NCI-H1694 (cell line): ENCODE measurements at regions not wholly inside any gene's neighbourhood (a gene's known extent, or its start where the extent isn't known, plus 50 kb on each side); places are given as distances from the start of the nearest gene placed in this dataset.
"Not testable (repeated sequence)": the region's sequence is repeated elsewhere in the genome, so short reads cannot be mapped to it uniquely, and the experiment has no call there.

Experiments
- DNase-seq: peaks from one replicate; lab custom pipeline; 2025; lab: John Stamatoyannopoulos, UW

DNA sequence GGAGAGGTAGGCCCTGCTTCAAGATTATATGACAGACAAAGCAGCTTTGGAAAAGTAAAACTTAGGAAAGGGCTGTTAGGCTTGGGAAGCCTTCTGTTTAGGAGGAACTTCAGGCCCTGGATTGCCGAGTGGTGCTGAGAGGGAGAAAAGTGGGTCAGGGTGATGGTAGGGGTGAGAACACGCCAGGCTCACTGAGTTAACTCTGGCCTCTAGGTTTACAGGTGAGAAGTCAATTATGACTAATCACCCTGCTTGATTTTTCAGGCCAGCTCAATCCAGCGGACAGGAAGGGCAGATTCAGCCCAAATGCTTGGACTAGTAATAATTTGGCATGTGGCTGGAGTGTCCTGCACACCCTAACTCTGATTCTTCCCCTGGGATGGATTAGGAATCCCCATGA, 365.1 kb upstream of the LMCD1 start:
- no peak for DNase-seq

DNA sequence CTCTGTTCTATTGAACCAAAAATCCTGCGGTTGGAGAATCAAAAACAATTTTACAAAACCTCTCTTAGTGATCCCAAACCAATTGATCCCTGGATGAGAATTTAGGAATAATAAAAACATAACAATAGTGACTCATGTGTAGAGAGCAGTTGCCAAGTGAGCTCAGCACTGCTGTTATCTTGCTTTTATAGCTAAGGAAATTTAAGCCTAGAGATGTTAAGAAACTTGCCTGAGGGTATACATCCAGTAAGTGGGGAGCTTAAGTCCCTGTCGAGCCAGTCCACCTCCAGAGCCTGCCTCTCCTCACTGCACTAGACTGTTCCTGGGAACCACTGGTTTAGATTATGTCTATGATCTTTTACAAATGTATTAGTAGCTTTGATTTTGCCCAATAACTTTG, 358.4 kb upstream of the LMCD1 start:
- DNase-seq: no peak

GRCh38 chr3:8145661-8146060, 356.0 kb upstream of the LMCD1 start:
- DNase-seq: no peak

DNA sequence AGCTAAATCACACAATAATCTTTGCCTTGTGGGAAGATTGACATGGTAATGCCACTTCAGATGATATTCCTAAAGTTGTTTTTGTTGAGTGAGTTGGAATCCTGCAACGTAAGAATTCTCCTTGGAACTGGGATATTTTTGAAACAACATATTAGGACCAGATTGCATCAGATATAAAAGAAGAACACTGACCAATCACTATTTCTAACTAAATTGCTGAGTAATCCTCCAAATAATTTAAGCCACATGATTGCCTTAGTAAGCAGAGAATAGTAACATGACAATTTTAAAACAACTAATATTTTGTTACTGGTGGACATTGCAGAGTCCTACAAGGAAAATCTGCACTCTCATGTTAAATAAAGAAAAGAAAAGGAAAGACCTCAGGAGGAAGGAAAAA, 353.9 kb upstream of the LMCD1 start:
- no peak for DNase-seq

DNA sequence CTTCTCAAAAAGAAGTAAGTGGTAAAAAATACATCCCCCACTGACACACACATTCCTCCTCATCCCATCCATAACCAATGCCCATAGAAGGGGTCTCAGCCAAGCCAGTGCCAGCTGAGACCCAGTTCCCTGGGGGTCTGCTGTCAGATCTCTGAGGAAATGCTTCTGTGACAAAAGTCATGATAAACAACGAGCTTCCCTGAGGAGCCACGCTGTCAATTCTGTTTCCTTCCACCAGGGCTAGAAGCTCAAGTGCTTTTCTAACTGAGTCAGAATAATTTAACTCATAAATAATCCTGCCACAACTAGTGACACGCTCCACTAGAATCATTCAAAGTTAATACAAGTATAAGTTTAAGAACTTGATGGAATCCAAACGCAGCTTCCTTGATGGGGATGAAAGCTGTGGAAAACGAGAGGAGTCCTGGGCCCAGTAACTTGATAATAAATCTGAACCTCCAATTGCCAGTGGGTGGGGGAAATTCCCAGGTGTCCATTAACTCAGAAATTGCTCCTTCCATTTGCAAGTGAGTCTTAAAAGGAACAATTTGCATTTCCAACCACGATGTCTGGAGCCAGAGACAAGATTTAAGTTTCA, 348.7 kb upstream of the LMCD1 start:
- no peak for DNase-seq

GRCh38 chr3:8153800-8154199, 347.8 kb upstream of the LMCD1 start:
- DNase-seq: no peak

- no peak for DNase-seq
Measured at GRCh38 chr3:8154617-8155016, 347.0 kb upstream of the LMCD1 start.

- no peak for DNase-seq
Measured at GRCh38 chr3:8156138-8156537, 345.5 kb upstream of the LMCD1 start.

- no peak for DNase-seq
Measured at GRCh38 chr3:8156831-8157230, 344.8 kb upstream of the LMCD1 start.

DNA sequence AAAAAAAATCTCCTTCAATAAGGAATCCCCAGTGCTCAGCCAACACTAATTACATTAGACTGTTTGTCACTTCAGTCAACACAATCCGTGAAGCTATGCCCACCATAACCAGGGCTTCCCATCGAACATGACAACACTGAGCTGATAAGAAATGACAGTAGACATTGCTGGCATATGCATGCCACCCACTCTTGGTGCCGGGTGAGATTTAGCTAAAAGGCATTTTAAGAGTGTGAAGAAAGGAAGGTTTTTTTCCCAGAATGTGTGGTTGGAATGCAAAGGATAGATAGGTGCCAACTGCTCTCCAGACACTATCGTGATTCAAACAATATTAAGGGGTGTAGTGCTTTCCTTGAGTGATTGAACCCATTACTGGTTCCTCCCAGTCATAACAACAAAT, 344.0 kb upstream of the LMCD1 start:
- DNase-seq: no peak

GRCh38 chr3:8164145-8164544, 337.5 kb upstream of the LMCD1 start:
- DNase-seq: no peak

DNA sequence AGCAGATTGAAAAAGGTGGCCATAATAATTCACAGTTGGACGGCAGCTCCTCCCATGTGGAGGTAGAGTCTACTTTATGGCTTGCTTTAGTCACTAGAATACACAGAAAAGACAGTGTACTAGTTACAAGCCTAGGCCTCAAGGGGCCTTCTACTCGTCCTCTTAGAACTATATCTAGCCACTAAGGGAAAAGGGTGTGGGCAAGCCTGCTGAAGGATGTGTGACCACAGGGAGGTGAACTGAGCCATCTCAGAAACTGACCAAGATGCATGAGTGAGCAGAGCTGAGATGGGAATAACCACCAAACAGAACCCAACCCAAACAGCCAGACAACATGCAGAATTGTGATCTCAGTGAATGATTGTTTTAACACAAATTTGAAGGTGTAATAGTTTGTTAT, 335.6 kb upstream of the LMCD1 start:
- no peak for DNase-seq

- no peak for DNase-seq
Measured at GRCh38 chr3:8170971-8171508, 330.6 kb upstream of the LMCD1 start.

- no peak for DNase-seq
Measured at GRCh38 chr3:8173892-8174291, 327.7 kb upstream of the LMCD1 start.

- DNase-seq: not testable (repeated sequence)
Measured at GRCh38 chr3:8176759-8177483, 324.7 kb upstream of the LMCD1 start.

GRCh38 chr3:8178516-8178915, 323.1 kb upstream of the LMCD1 start:
- not testable (repeated sequence) for DNase-seq

DNA sequence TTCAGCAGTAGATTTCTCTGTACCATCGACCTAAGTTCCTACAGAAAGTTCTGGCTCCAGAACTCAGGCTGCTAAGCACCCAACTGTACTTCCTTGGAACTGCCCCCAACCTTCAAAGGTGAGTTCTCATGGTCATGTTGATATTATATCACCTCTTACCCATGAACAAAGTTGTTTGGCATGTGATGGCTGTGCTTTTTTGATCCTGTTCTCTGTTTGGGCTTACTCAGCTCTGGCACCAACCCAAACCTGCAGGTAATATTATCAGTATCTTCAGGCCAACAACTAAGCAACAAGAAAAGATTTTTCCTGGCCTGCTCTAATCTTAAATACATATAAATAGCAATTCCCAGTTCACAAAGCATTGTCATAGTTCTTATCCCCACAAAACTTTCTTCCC, 318.7 kb upstream of the LMCD1 start:
- no peak for DNase-seq

GRCh38 chr3:8183627-8184026, 318.0 kb upstream of the LMCD1 start:
- no peak for DNase-seq

DNA sequence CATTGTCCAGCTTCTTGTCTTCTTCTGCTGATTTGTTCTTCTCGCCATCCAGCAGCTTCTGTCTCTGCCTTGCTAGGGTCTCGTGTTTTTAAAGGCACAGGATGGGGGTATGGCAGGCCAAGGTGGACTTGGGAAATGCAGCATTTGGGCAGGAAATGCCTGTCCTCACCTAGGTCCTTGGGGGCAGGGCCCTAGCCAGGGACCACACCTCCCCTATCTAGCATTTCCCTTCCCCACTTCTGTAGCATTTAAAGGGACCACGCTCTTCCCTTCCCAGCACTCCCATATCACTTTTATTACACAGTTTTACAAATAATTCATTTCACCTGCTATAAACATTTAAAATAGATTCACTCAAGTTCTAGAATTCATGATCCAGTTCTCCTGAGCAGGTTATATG, 315.4 kb upstream of the LMCD1 start:
- DNase-seq: no peak

DNA sequence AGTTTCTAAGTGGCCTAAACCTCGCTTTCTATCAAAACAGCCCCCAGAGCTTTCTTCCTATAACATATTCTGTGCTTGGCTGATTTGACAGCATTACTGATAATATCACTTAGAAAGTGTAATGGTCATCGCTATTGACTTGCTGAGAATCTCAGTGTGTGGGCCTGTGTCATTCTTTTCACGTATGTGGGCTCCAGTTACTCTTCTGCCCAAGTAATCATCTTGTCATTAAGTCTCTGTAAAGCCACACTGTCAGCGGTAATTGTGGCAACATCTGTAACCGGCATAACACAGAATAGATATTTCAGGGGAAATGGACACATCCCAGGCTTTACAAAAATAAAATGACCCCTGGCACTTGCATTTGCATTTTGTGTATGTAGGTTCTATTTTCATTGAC, 313.6 kb upstream of the LMCD1 start:
- DNase-seq: no peak

- DNase-seq: no peak
Measured at GRCh38 chr3:8189051-8189450, 312.6 kb upstream of the LMCD1 start.

DNA sequence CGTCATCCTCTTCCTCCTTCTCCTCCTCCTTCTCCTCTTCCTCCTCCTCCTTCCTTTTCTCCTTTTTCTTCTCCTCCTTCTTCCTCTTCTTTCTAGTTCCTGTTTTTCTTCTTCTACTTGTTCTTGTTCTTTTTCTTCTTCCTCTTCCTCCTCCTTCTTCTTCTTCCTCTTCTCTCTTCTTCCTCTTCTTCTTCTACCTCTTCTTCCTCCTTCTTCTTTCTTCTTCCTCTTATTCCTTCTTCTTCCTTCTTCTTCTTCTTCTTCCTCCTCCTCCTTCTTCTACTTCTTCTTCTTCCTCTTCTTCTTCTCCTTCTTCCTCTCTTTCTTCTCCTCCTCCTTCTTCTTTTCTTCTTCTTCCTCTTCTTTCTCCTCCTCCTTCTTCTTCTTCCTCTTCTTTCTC, 310.2 kb upstream of the LMCD1 start:
- no peak for DNase-seq

DNA sequence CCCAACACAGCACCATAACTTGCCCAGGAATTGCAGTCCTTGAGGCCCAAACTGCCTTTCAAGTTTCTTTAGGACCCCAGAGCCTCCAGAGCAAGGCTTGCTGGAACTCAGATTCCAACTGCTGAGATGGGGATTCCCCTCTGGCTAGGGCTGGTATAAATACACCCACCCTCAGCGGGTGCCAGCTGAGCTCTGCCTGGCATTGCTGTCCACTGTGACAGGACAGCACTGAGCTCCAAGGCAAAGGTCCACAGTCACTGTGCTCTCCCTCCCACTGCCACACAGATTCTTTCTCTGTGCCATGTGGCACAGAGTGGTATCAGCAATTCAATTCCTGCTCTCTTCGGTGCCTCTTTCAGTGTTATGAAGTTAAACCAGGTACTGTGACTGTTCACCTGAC, 304.2 kb upstream of the LMCD1 start:
- DNase-seq: no peak

- no peak for DNase-seq
Measured at GRCh38 chr3:8198605-8199004, 303.0 kb upstream of the LMCD1 start.
